ENCODE measurements at regions not wholly inside any gene's neighbourhood (a gene's known extent, or its start where the extent isn't known, plus 50 kb on each side); places are given as distances from the start of the nearest gene placed in this dataset.

GRCh38 chr9:28942941-28943340 is 1369.7 kb upstream of the C9orf72 start:
- no peak for TF ChIP-seq POLR2A (IDR thresholded peaks at IDR 0.05; ENCODE audit: low read length)
- TF ChIP-seq GATA1 (IDR thresholded peaks at IDR 0.05; ENCODE audit: low read depth, low read length): no peak

Data from erythroblast (primary cell).